ENCODE measurements at regions not wholly inside any gene's neighbourhood (a gene's known extent, or its start where the extent isn't known, plus 50 kb on each side); places are given as distances from the start of the nearest gene placed in this dataset.
"Not testable (repeated sequence)": the region's sequence is repeated elsewhere in the genome, so short reads cannot be mapped to it uniquely, and the experiment has no call there.

- no peak for ATAC-seq (ENCODE audit: low read depth)
- no peak for DNase-seq
- Mint-ChIP-seq H3K27me3 (no peaks in the 10 kb centered on the region), H3K4me3 (no peak overlapping the region), H3K36me3 (no peaks in the 10 kb centered on the region), H3K27ac (no peak overlapping the region), H3K9me3 (no peaks in the 10 kb centered on the region), H3K4me1 (no peaks in the 10 kb centered on the region)
- POLR2A ChIA-PET, result no interaction called here
Measured at GRCh38 chr14:49057838-49058510, 528.2 kb downstream of the RPS29 start.

- no peak for DNase-seq
- no peak overlapping the region for H3K27ac Mint-ChIP-seq
- no peak overlapping the region for H3K4me3 Mint-ChIP-seq
- no peaks in the 10 kb centered on the region for H3K9me3 Mint-ChIP-seq
- no peak for ATAC-seq (ENCODE audit: low read depth)
- POLR2A ChIA-PET, result no interaction called here
- no peaks in the 10 kb centered on the region for H3K36me3 Mint-ChIP-seq
- no peaks in the 10 kb centered on the region for H3K27me3 Mint-ChIP-seq
- no peaks in the 10 kb centered on the region for H3K4me1 Mint-ChIP-seq
Measured at GRCh38 chr14:49056021-49056420, 530.2 kb downstream of the RPS29 start.

- H3K27me3 Mint-ChIP-seq, result no peaks in the 10 kb centered on the region
- no peak for ATAC-seq (ENCODE audit: low read depth)
- no peaks in the 10 kb centered on the region for H3K9me3 Mint-ChIP-seq
- H3K4me3 Mint-ChIP-seq, result no peak overlapping the region
- DNase-seq, result no peak
- H3K36me3 Mint-ChIP-seq, result no peaks in the 10 kb centered on the region
- H3K4me1 Mint-ChIP-seq, result no peaks in the 10 kb centered on the region
- POLR2A ChIA-PET, result no interaction called here
- no peak overlapping the region for H3K27ac Mint-ChIP-seq
Measured at GRCh38 chr14:49052521-49052920, 533.7 kb downstream of the RPS29 start.

- DNase-seq, result no peak
- Mint-ChIP-seq H3K27me3 (no peaks in the 10 kb centered on the region), H3K36me3 (no peaks in the 10 kb centered on the region), H3K4me1 (no peaks in the 10 kb centered on the region), H3K9me3 (no peaks in the 10 kb centered on the region), H3K4me3 (no peak overlapping the region), H3K27ac (no peak overlapping the region)
- no peak for ATAC-seq (ENCODE audit: low read depth)
- POLR2A ChIA-PET, result no interaction called here
Measured at GRCh38 chr14:49051328-49052060, 534.7 kb downstream of the RPS29 start.

GRCh38 chr14:49050822-49051221, 535.4 kb downstream of the RPS29 start:
- no peak overlapping the region for H3K4me3 Mint-ChIP-seq

GRCh38 chr14:49049711-49050110, 536.5 kb downstream of the RPS29 start:
- Mint-ChIP-seq H3K27me3 (no peaks in the 10 kb centered on the region), H3K36me3 (no peaks in the 10 kb centered on the region), H3K27ac (no peak overlapping the region), H3K9me3 (no peaks in the 10 kb centered on the region), H3K4me3 (no peak overlapping the region), H3K4me1 (no peaks in the 10 kb centered on the region)
- POLR2A ChIA-PET, result no interaction called here
- DNase-seq, result no peak
- ATAC-seq (ENCODE audit: low read depth), result no peak

More at GRCh38 chr14:49050822-49051221, 535.4 kb downstream of the RPS29 start:
- no peaks in the 10 kb centered on the region for H3K36me3 Mint-ChIP-seq
- POLR2A ChIA-PET, result no interaction called here
- no peak for ATAC-seq (ENCODE audit: low read depth)
- H3K4me1 Mint-ChIP-seq, result no peaks in the 10 kb centered on the region
- no peak overlapping the region for H3K27ac Mint-ChIP-seq
- no peaks in the 10 kb centered on the region for H3K27me3 Mint-ChIP-seq
- no peak for DNase-seq
- no peaks in the 10 kb centered on the region for H3K9me3 Mint-ChIP-seq

GRCh38 chr14:49044981-49045380, 541.2 kb downstream of the RPS29 start:
- POLR2A ChIA-PET, result no interaction called here

GRCh38 chr14:49036984-49037516, 549.1 kb downstream of the RPS29 start:
- no peaks in the 10 kb centered on the region for H3K9me3 Mint-ChIP-seq
- no peaks in the 10 kb centered on the region for H3K27me3 Mint-ChIP-seq
- POLR2A ChIA-PET, result no interaction called here
- ATAC-seq (ENCODE audit: low read depth), result no peak
- no peak overlapping the region for H3K4me3 Mint-ChIP-seq
- no peak overlapping the region for H3K27ac Mint-ChIP-seq
- no peaks in the 10 kb centered on the region for H3K4me1 Mint-ChIP-seq
- H3K36me3 Mint-ChIP-seq, result no peaks in the 10 kb centered on the region
- no peak for DNase-seq

More at GRCh38 chr14:49044981-49045380, 541.2 kb downstream of the RPS29 start:
- Mint-ChIP-seq H3K9me3 (no peaks in the 10 kb centered on the region), H3K4me3 (no peak overlapping the region), H3K36me3 (no peaks in the 10 kb centered on the region), H3K4me1 (no peaks in the 10 kb centered on the region), H3K27me3 (no peaks in the 10 kb centered on the region), H3K27ac (no peak overlapping the region)
- no peak for ATAC-seq (ENCODE audit: low read depth)
- no peak for DNase-seq

GRCh38 chr14:49036266-49036665, 549.9 kb downstream of the RPS29 start:
- DNase-seq, result no peak
- Mint-ChIP-seq H3K27ac (no peak overlapping the region), H3K36me3 (no peaks in the 10 kb centered on the region), H3K4me1 (no peaks in the 10 kb centered on the region), H3K4me3 (no peak overlapping the region), H3K9me3 (no peaks in the 10 kb centered on the region), H3K27me3 (no peaks in the 10 kb centered on the region)
- POLR2A ChIA-PET, result no interaction called here
- no peak for ATAC-seq (ENCODE audit: low read depth)

- Mint-ChIP-seq H3K27ac (no peak overlapping the region), H3K9me3 (no peaks in the 10 kb centered on the region), H3K4me1 (no peaks in the 10 kb centered on the region), H3K36me3 (no peaks in the 10 kb centered on the region), H3K27me3 (no peaks in the 10 kb centered on the region), H3K4me3 (no peak overlapping the region)
- DNase-seq (no peak), ATAC-seq (ENCODE audit: low read depth) (no peak)
- POLR2A ChIA-PET, result no interaction called here
Measured at GRCh38 chr14:49033131-49033530, 553.0 kb downstream of the RPS29 start.

- H3K36me3 Mint-ChIP-seq; H3K27ac Mint-ChIP-seq; POLR2A ChIA-PET; DNase-seq; H3K4me3 Mint-ChIP-seq; H3K4me1 Mint-ChIP-seq; H3K9me3 Mint-ChIP-seq; H3K27me3 Mint-ChIP-seq; ATAC-seq (ENCODE audit: low read depth): not testable (repeated sequence)
Measured at GRCh38 chr14:49031710-49032109, 554.5 kb downstream of the RPS29 start.

- Mint-ChIP-seq H3K4me3 (no peak overlapping the region), H3K27ac (no peak overlapping the region), H3K36me3 (no peaks in the 10 kb centered on the region), H3K4me1 (no peaks in the 10 kb centered on the region), H3K9me3 (no peaks in the 10 kb centered on the region), H3K27me3 (no peaks in the 10 kb centered on the region)
- DNase-seq (no peak), ATAC-seq (ENCODE audit: low read depth) (no peak)
- POLR2A ChIA-PET, result no interaction called here
Measured at GRCh38 chr14:49019467-49020115, 566.6 kb downstream of the RPS29 start.

- no peaks in the 10 kb centered on the region for H3K9me3 Mint-ChIP-seq
- H3K36me3 Mint-ChIP-seq, result no peaks in the 10 kb centered on the region
- DNase-seq (no peak), ATAC-seq (ENCODE audit: low read depth) (no peak)
- no peak overlapping the region for H3K27ac Mint-ChIP-seq
- no peak overlapping the region for H3K4me3 Mint-ChIP-seq
- POLR2A ChIA-PET, result no interaction called here
- H3K27me3 Mint-ChIP-seq, result no peaks in the 10 kb centered on the region
- no peaks in the 10 kb centered on the region for H3K4me1 Mint-ChIP-seq
Measured at GRCh38 chr14:49017447-49017846, 568.7 kb downstream of the RPS29 start.

GRCh38 chr14:49016381-49016780, 569.8 kb downstream of the RPS29 start:
- H3K36me3 Mint-ChIP-seq, result no peaks in the 10 kb centered on the region
- no peaks in the 10 kb centered on the region for H3K9me3 Mint-ChIP-seq
- H3K27me3 Mint-ChIP-seq, result no peaks in the 10 kb centered on the region
- POLR2A ChIA-PET, result no interaction called here
- DNase-seq, result no peak
- H3K4me3 Mint-ChIP-seq, result no peak overlapping the region
- ATAC-seq (ENCODE audit: low read depth), result no peak
- no peaks in the 10 kb centered on the region for H3K4me1 Mint-ChIP-seq
- H3K27ac Mint-ChIP-seq, result no peak overlapping the region

Measured in activated naive CD8-positive, alpha-beta T cell treated with anti-CD3 and anti-CD28 coated beads, Interleukin-2, amount 10 ng/mL, durations not matched to agents 7 days and 5 days (primary cell).